ENCODE measurements at regions not wholly inside any gene's neighbourhood (a gene's known extent, or its start where the extent isn't known, plus 50 kb on each side); places are given as distances from the start of the nearest gene placed in this dataset.

- DNase-seq = no peak
Observed at GRCh38 chr22:47225931-47226633, 463.6 kb downstream of the TBC1D22A start.

- no peak for DNase-seq
Observed at GRCh38 chr22:47225080-47225930, 462.9 kb downstream of the TBC1D22A start.
